Lower leg skin (tissue), 3 donors: ENCODE measurements at regions not wholly inside any gene's neighbourhood (a gene's known extent, or its start where the extent isn't known, plus 50 kb on each side); places are given as distances from the start of the nearest gene placed in this dataset.

Experiments
- POLR2A ChIP-seq, 2 donors: fragments of 450-650 bp; IDR thresholded peaks; one replicate each; pipeline ENCODE4 v1.6.1; 2016 to 2017; ENCODE audit warnings: antibody characterized with exemption in 2 of 2, mild to moderate bottlenecking in 1 of 2, moderate library complexity in 1 of 2
- TF ChIP-seq, protein P1 (sequence below), 3 donors: fragments of 450-650 bp; IDR thresholded peaks; one replicate each; pipeline ENCODE4 v1.5.1; 2016; ENCODE audit warnings: antibody characterized with exemption in 3 of 3, mild to moderate bottlenecking in 3 of 3, moderate library complexity in 2 of 3

DNA sequence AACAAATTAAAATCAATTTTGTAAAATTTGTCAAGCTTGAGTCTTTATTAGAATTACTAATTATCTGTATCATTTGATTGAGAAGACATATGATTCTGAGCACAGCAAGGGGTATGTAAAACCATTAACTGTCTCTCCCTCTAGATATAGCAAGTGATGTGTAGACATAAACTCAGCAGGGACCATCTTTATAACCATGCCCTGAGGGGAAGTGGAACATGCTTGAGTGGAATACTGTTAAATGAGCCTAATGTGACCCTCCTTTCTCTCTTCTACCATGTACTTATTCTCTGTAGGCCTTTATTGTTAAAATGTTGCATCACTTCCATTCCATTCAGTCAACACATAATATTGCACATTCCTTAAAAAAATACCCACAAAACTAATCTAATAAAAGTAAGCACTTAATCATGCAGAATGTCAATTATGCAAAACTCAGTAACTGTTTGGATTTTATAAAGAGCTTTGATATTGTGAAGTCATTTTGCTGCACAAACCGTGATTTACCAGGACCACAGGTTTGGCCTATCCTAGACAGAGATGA is 896.6 kb upstream of the MANEA start:
- TF ChIP-seq, protein P1, sequence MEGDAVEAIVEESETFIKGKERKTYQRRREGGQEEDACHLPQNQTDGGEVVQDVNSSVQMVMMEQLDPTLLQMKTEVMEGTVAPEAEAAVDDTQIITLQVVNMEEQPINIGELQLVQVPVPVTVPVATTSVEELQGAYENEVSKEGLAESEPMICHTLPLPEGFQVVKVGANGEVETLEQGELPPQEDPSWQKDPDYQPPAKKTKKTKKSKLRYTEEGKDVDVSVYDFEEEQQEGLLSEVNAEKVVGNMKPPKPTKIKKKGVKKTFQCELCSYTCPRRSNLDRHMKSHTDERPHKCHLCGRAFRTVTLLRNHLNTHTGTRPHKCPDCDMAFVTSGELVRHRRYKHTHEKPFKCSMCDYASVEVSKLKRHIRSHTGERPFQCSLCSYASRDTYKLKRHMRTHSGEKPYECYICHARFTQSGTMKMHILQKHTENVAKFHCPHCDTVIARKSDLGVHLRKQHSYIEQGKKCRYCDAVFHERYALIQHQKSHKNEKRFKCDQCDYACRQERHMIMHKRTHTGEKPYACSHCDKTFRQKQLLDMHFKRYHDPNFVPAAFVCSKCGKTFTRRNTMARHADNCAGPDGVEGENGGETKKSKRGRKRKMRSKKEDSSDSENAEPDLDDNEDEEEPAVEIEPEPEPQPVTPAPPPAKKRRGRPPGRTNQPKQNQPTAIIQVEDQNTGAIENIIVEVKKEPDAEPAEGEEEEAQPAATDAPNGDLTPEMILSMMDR (IDR thresholded peaks at IDR 0.05) = no peak
- TF ChIP-seq POLR2A (IDR thresholded peaks at IDR 0.05) = no peak
